NOMO-1 treated with DMSO at 0.1 percent for 48 hours (cell line): ENCODE measurements at regions not wholly inside any gene's neighbourhood (a gene's known extent, or its start where the extent isn't known, plus 50 kb on each side); places are given as distances from the start of the nearest gene placed in this dataset.

Source experiments
- DNase-seq: peaks from one replicate; lab custom pipeline; 2025; ENCODE audit not compliant: unreplicated experiment; lab: John Stamatoyannopoulos, UW

GRCh38 chr1:30638811-30639210 is 84.6 kb downstream of the MATN1 start:
- no peak for DNase-seq

- no peak for DNase-seq
Observed at GRCh38 chr1:30638086-30638485, 85.3 kb downstream of the MATN1 start.

GRCh38 chr1:30637183-30637980 is 86.0 kb downstream of the MATN1 start:
- DNase-seq = no peak

- DNase-seq = no peak
Observed at GRCh38 chr1:30636621-30637020, 86.8 kb downstream of the MATN1 start.

- no peak for DNase-seq
Observed at GRCh38 chr1:30635391-30635975, 87.9 kb downstream of the MATN1 start.

GRCh38 chr1:30634507-30634906 is 88.9 kb downstream of the MATN1 start:
- no peak for DNase-seq

- DNase-seq = no peak
Observed at GRCh38 chr1:30633294-30633693, 90.1 kb downstream of the MATN1 start.

- DNase-seq = peak; percentile 26
Observed at GRCh38 chr1:30632481-30632880, 90.9 kb downstream of the MATN1 start.

- no peak for DNase-seq
Observed at GRCh38 chr1:30631700-30632099, 91.7 kb downstream of the MATN1 start.

- no peak for DNase-seq
Observed at GRCh38 chr1:30629501-30629900, 93.9 kb downstream of the MATN1 start.

GRCh38 chr1:30627994-30628393 is 95.4 kb downstream of the MATN1 start:
- no peak for DNase-seq

GRCh38 chr1:30627206-30627605 is 96.2 kb downstream of the MATN1 start:
- DNase-seq = no peak

GRCh38 chr1:30623431-30623830 is 100.0 kb downstream of the MATN1 start:
- DNase-seq = no peak

- DNase-seq = no peak
Observed at GRCh38 chr1:30619619-30620018, 103.8 kb downstream of the MATN1 start.

GRCh38 chr1:30618335-30618747 is 105.0 kb downstream of the MATN1 start:
- DNase-seq = no peak

- no peak for DNase-seq
Observed at GRCh38 chr1:30616759-30617158, 106.6 kb downstream of the MATN1 start.

GRCh38 chr1:30615816-30616590 is 107.4 kb downstream of the MATN1 start:
- no peak for DNase-seq

- no peak for DNase-seq
Observed at GRCh38 chr1:30615076-30615795, 108.1 kb downstream of the MATN1 start.

GRCh38 chr1:30613188-30613587 is 110.2 kb downstream of the MATN1 start:
- DNase-seq = no peak

GRCh38 chr1:30612536-30613065 is 110.8 kb downstream of the MATN1 start:
- no peak for DNase-seq

- no peak for DNase-seq
Observed at GRCh38 chr1:30611741-30612309, 111.6 kb downstream of the MATN1 start.
